ENCODE measurements at regions not wholly inside any gene's neighbourhood (a gene's known extent, or its start where the extent isn't known, plus 50 kb on each side); places are given as distances from the start of the nearest gene placed in this dataset.

- Mint-ChIP-seq H3K36me3 (no peaks in the 10 kb centered on the region), H3K27ac (no peak overlapping the region), H3K27me3 (peaks cover 9% of the 10 kb centered on the region), H3K4me1 (ENCODE audit: low read depth) (no peaks in the 10 kb centered on the region), H3K4me3 (no peak overlapping the region), H3K9me3 (peaks cover 4% of the 10 kb centered on the region)
- DNase-seq: no peak
- CTCF ChIA-PET: no interaction called here
- intact Hi-C loops (cut with micrococcal nuclease): no loop called here
- POLR2A ChIA-PET: no interaction called here
Measured at GRCh38 chr4:15130441-15130840, 128.2 kb downstream of the CPEB2 start.

DNA sequence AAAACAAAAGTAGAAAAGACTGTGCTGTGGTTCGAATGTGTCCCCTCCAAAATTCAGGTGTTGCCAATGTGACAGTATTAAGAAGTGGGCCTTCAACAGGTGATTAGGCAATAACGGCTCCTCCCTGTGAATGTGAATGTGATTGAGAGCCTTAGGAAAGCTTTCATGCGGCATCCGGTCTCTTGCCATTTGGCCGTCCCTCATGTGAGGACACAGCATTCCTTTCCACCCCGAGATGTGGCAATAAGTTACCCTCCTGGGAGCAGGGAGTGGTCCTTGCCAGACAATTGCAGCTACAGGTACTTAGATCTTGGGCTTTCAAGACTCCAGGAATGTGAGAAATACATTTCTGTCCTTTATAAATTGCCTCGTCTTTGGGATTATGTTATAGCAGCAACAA, 129.3 kb downstream of the CPEB2 start:
- Mint-ChIP-seq H3K4me3 (no peak overlapping the region), H3K4me1 (ENCODE audit: low read depth) (no peaks in the 10 kb centered on the region), H3K27ac (no peak overlapping the region), H3K27me3 (peaks cover 8% of the 10 kb centered on the region), H3K9me3 (peaks cover 9% of the 10 kb centered on the region), H3K36me3 (no peaks in the 10 kb centered on the region)
- intact Hi-C loops (cut with micrococcal nuclease): no loop called here
- CTCF ChIA-PET: no interaction called here
- POLR2A ChIA-PET: no interaction called here
- DNase-seq: no peak

- DNase-seq: no peak
- H3K9me3 Mint-ChIP-seq: peaks cover 14% of the 10 kb centered on the region
- H3K4me1 Mint-ChIP-seq (ENCODE audit: low read depth): no peaks in the 10 kb centered on the region
- POLR2A ChIA-PET: no interaction called here
- no peak overlapping the region for H3K4me3 Mint-ChIP-seq
- H3K27ac Mint-ChIP-seq: no peak overlapping the region
- CTCF ChIA-PET: no interaction called here
- H3K27me3 Mint-ChIP-seq: peaks cover 8% of the 10 kb centered on the region
- H3K36me3 Mint-ChIP-seq: no peaks in the 10 kb centered on the region
- intact Hi-C loops (cut with micrococcal nuclease): no loop called here
Measured at GRCh38 chr4:15132739-15133138, 130.5 kb downstream of the CPEB2 start.

DNA sequence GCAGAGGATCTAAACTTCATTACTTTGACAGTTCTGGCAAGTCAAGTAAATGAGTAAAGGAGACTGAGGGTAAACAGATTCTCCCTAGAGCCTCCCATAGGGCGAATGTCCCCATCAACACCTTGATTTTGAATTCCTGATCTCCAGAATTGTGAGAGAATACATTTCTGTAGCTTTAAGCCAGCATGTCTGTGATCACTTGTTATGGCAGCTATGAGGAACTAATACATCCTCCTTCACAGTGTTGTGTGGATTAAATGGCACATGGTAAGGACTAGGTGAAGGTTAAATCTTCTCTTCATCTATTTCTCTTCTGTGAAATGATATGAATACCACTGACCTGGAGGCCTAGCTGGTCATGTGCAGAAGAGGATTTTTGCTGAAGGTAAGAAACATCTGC, 137.3 kb downstream of the CPEB2 start:
- H3K9me3 Mint-ChIP-seq: peaks cover 14% of the 10 kb centered on the region
- no peak overlapping the region for H3K27ac Mint-ChIP-seq
- H3K27me3 Mint-ChIP-seq: peaks cover 4% of the 10 kb centered on the region
- ChIA-PET CTCF (no interaction called here), POLR2A (no interaction called here)
- DNase-seq: no peak
- H3K4me3 Mint-ChIP-seq: no peak overlapping the region
- no peaks in the 10 kb centered on the region for H3K4me1 Mint-ChIP-seq (ENCODE audit: low read depth)
- intact Hi-C loops (cut with micrococcal nuclease): no loop called here
- no peaks in the 10 kb centered on the region for H3K36me3 Mint-ChIP-seq

- H3K4me3 Mint-ChIP-seq: no peak overlapping the region
- ChIA-PET POLR2A (no interaction called here), CTCF (interaction anchor here (0.6 kb wide), 1 partner anchor 50 kb away, joined by 3 read pairs; no protein-coding TSS in a partner anchor)
- DNase-seq: no peak
- no peaks in the 10 kb centered on the region for H3K36me3 Mint-ChIP-seq
- H3K27me3 Mint-ChIP-seq: peaks cover 2% of the 10 kb centered on the region
- H3K9me3 Mint-ChIP-seq: no peaks in the 10 kb centered on the region
- H3K4me1 Mint-ChIP-seq (ENCODE audit: low read depth): no peaks in the 10 kb centered on the region
- intact Hi-C loops (cut with micrococcal nuclease): no loop called here
- no peak overlapping the region for H3K27ac Mint-ChIP-seq
Measured at GRCh38 chr4:15142201-15142600, 139.9 kb downstream of the CPEB2 start.

DNA sequence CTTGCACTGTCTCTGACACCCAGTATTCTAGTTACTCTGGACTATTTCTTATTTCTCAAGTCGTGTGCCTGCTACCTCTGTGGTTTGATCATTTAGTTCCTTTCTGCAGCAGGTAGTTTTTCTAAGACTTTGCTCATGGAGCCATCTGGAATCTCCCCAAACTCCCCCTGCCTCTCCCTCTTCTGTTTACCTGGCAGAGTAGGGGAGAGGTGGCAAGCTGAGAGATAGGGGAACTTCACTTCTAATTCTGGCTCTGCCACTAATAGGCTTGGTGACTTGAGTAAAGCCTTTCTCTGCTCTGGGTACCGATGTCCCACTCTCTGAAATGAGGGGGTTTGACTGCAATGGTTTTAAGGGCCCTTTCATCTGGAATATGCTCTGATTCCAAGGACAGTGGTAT, 141.3 kb downstream of the CPEB2 start:
- no peaks in the 10 kb centered on the region for H3K36me3 Mint-ChIP-seq
- intact Hi-C loops (cut with micrococcal nuclease): no loop called here
- H3K4me3 Mint-ChIP-seq: no peak overlapping the region
- no peaks in the 10 kb centered on the region for H3K9me3 Mint-ChIP-seq
- DNase-seq: no peak
- POLR2A ChIA-PET: no interaction called here
- CTCF ChIA-PET: no interaction called here
- H3K27ac Mint-ChIP-seq: no peak overlapping the region
- H3K27me3 Mint-ChIP-seq: peaks cover 2% of the 10 kb centered on the region
- H3K4me1 Mint-ChIP-seq (ENCODE audit: low read depth): no peaks in the 10 kb centered on the region

GRCh38 chr4:15144249-15144966, 142.1 kb downstream of the CPEB2 start:
- peaks cover 2% of the 10 kb centered on the region for H3K27me3 Mint-ChIP-seq
- no peak overlapping the region for H3K27ac Mint-ChIP-seq
- ChIA-PET POLR2A (no interaction called here), CTCF (no interaction called here)
- H3K9me3 Mint-ChIP-seq: no peaks in the 10 kb centered on the region
- H3K4me3 Mint-ChIP-seq: no peak overlapping the region
- no peaks in the 10 kb centered on the region for H3K4me1 Mint-ChIP-seq (ENCODE audit: low read depth)
- intact Hi-C loops (cut with micrococcal nuclease): no loop called here
- DNase-seq: no peak
- H3K36me3 Mint-ChIP-seq: no peaks in the 10 kb centered on the region

- Mint-ChIP-seq H3K4me3 (no peak overlapping the region), H3K27me3 (peaks cover 2% of the 10 kb centered on the region), H3K36me3 (no peaks in the 10 kb centered on the region)
Measured at GRCh38 chr4:15144967-15145295, 142.7 kb downstream of the CPEB2 start.

GRCh38 chr4:15145709-15146108, 143.4 kb downstream of the CPEB2 start:
- POLR2A ChIA-PET: no interaction called here
- Mint-ChIP-seq H3K4me1 (ENCODE audit: low read depth) (no peaks in the 10 kb centered on the region), H3K27ac (no peak overlapping the region), H3K9me3 (no peaks in the 10 kb centered on the region), H3K27me3 (peaks cover 2% of the 10 kb centered on the region), H3K4me3 (no peak overlapping the region), H3K36me3 (no peaks in the 10 kb centered on the region)
- DNase-seq: no peak
- intact Hi-C loops (cut with micrococcal nuclease): no loop called here
- CTCF ChIA-PET: interaction anchor here (0.6 kb wide), 1 partner anchor 1214 kb away, joined by 3 read pairs; no protein-coding TSS in a partner anchor

More at GRCh38 chr4:15144967-15145295, 142.7 kb downstream of the CPEB2 start:
- ChIA-PET POLR2A (no interaction called here), CTCF (no interaction called here)
- Mint-ChIP-seq H3K9me3 (no peaks in the 10 kb centered on the region), H3K27ac (no peak overlapping the region), H3K4me1 (ENCODE audit: low read depth) (no peaks in the 10 kb centered on the region)
- DNase-seq: no peak
- intact Hi-C loops (cut with micrococcal nuclease): no loop called here

DNA sequence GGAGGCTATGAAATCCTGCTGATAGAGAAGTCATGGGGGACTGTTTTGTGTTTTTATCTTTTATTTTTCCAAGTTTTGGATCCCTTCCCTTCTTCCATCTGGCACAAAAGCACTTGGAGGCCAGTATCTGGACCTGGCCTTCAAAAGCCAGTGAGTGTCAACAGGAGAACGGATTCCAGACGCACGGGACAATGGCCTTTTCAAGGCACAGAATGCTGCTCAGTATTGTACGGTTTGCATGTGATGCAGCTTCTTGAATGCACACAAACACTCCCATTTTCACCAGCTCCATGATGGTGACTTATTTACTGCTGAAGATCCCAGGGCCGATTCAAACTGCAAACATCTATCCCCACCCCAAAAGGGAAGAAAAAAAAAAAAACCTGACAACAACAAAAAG, 145.4 kb downstream of the CPEB2 start:
- H3K4me1 Mint-ChIP-seq (ENCODE audit: low read depth): no peaks in the 10 kb centered on the region
- no peaks in the 10 kb centered on the region for H3K9me3 Mint-ChIP-seq
- ChIA-PET POLR2A (no interaction called here), CTCF (no interaction called here)
- H3K36me3 Mint-ChIP-seq: no peaks in the 10 kb centered on the region
- DNase-seq: no peak
- no peak overlapping the region for H3K27ac Mint-ChIP-seq
- intact Hi-C loops (cut with micrococcal nuclease): no loop called here
- H3K4me3 Mint-ChIP-seq: no peak overlapping the region
- H3K27me3 Mint-ChIP-seq: peaks cover 2% of the 10 kb centered on the region

- H3K27ac Mint-ChIP-seq: no peak overlapping the region
- POLR2A ChIA-PET: no interaction called here
- no peaks in the 10 kb centered on the region for H3K4me1 Mint-ChIP-seq (ENCODE audit: low read depth)
- peaks cover 2% of the 10 kb centered on the region for H3K27me3 Mint-ChIP-seq
- CTCF ChIA-PET: no interaction called here
- intact Hi-C loops (cut with micrococcal nuclease): no loop called here
- no peak overlapping the region for H3K4me3 Mint-ChIP-seq
- no peaks in the 10 kb centered on the region for H3K9me3 Mint-ChIP-seq
- no peaks in the 10 kb centered on the region for H3K36me3 Mint-ChIP-seq
- DNase-seq: no peak
Measured at GRCh38 chr4:15148199-15148598, 145.9 kb downstream of the CPEB2 start.

GRCh38 chr4:15148691-15149090, 146.4 kb downstream of the CPEB2 start:
- CTCF ChIA-PET: no interaction called here
- intact Hi-C loops (cut with micrococcal nuclease): no loop called here
- no peaks in the 10 kb centered on the region for H3K9me3 Mint-ChIP-seq

DNA sequence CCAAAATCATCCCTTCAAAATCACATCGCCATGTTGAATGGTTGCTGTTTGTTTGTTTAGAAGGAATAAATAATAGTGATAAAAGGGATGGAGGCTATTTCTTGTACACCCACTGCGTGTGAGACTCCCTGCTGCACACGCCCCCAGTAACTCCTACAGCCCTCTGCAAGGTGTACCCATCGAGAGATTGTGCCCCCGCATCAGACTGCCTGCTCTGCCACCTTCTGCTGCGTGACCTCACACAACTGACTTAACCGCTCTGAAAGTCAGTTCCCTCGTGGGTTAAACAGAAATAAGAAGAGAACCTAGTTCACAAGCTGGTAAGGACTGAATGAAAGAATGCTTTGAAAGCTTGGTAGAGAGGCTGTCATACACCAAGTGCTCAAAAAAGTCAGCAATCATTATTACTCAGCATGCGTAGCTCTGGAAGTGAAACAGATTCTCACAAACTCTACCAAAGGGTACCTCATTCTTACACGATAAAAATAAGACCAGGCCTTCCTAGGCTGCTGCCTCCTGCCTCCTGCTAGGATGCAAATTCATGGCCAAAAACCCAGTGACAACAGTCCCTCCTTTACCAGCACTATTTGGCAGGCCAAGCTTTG, 147.1 kb downstream of the CPEB2 start:
- intact Hi-C loops (cut with micrococcal nuclease): no loop called here
- CTCF ChIA-PET: no interaction called here
- Mint-ChIP-seq H3K27me3 (peaks cover 2% of the 10 kb centered on the region), H3K4me1 (ENCODE audit: low read depth) (no peaks in the 10 kb centered on the region), H3K27ac (no peak overlapping the region), H3K4me3 (no peak overlapping the region), H3K36me3 (no peaks in the 10 kb centered on the region), H3K9me3 (no peaks in the 10 kb centered on the region)
- POLR2A ChIA-PET: no interaction called here
- DNase-seq: no peak

More at GRCh38 chr4:15148691-15149090, 146.4 kb downstream of the CPEB2 start:
- no peaks in the 10 kb centered on the region for H3K36me3 Mint-ChIP-seq
- no peak overlapping the region for H3K4me3 Mint-ChIP-seq
- H3K27ac Mint-ChIP-seq: no peak overlapping the region
- H3K27me3 Mint-ChIP-seq: peaks cover 2% of the 10 kb centered on the region
- POLR2A ChIA-PET: no interaction called here
- no peak for DNase-seq
- H3K4me1 Mint-ChIP-seq (ENCODE audit: low read depth): no peaks in the 10 kb centered on the region
